Fibroblast of lung (primary cell): ENCODE measurements at regions not wholly inside any gene's neighbourhood (a gene's known extent, or its start where the extent isn't known, plus 50 kb on each side); places are given as distances from the start of the nearest gene placed in this dataset.

Experiments
- EZH2 ChIP-seq: IDR thresholded peaks from 2 replicates; pipeline ENCODE4 v1.5.1; 2012; ENCODE audit warnings: low read length, control low read depth, mild to moderate bottlenecking; ENCODE audit errors: missing control alignments
- TF ChIP-seq, protein P1 (sequence below), 2 donors: IDR thresholded peaks in 1 of 2; conservative IDR thresholded peaks in 1 of 2; 1 replicate in 1 of 2; 2 replicates in 1 of 2; pipeline ENCODE4 v1.5.1; 2011 to 2012; ENCODE audit warnings: low read length in 2 of 2, control low read depth in 1 of 2, inconsistent platforms in 1 of 2, low read depth in 1 of 2, mild to moderate bottlenecking in 1 of 2

DNA sequence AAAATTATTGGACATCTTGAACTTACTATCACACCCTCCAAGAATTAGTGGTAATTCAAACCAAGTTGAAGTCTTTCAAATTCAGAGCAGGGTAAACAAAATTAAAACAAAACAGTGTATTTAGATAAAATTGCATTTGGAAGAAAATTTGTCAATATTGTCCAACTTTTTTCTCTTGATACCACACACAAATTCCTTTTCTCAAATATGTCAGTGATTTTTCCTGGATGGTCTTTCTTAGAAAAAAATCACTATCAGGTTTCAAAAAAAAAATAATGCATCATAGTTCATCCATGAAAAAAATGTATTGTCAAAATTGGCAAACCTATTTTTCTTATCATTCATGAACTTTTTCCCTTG lies 667.1 kb downstream of the TENT5A start:
- TF ChIP-seq, protein P1, sequence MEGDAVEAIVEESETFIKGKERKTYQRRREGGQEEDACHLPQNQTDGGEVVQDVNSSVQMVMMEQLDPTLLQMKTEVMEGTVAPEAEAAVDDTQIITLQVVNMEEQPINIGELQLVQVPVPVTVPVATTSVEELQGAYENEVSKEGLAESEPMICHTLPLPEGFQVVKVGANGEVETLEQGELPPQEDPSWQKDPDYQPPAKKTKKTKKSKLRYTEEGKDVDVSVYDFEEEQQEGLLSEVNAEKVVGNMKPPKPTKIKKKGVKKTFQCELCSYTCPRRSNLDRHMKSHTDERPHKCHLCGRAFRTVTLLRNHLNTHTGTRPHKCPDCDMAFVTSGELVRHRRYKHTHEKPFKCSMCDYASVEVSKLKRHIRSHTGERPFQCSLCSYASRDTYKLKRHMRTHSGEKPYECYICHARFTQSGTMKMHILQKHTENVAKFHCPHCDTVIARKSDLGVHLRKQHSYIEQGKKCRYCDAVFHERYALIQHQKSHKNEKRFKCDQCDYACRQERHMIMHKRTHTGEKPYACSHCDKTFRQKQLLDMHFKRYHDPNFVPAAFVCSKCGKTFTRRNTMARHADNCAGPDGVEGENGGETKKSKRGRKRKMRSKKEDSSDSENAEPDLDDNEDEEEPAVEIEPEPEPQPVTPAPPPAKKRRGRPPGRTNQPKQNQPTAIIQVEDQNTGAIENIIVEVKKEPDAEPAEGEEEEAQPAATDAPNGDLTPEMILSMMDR (conservative IDR thresholded peaks at IDR 0.05 in 1 of 2, IDR thresholded peaks at IDR 0.05 in 1 of 2; ENCODE audit: low read depth in 1 of 2, low read length in 2 of 2): no peak
- no peak for TF ChIP-seq EZH2
